DOHH2 (cell line): ENCODE measurements at regions not wholly inside any gene's neighbourhood (a gene's known extent, or its start where the extent isn't known, plus 50 kb on each side); places are given as distances from the start of the nearest gene placed in this dataset.

Experiments used
- H3F3A ChIP-seq: fragments of 200-600 bp; sonication (generic), shearing (Covaris generic); 2 replicates; pipeline ENCODE4 v1.6.0; 2016; ENCODE audit warnings: antibody characterized with exemption, mild to moderate bottlenecking; ENCODE audit not compliant: control insufficient read depth, insufficient read depth
- H3K27ac ChIP-seq: fragments of 200-600 bp; sonication (generic); 2 replicates; pipeline ENCODE4 v1.5.1; 2014; ENCODE audit warnings: low read depth, mild to moderate bottlenecking, low read length, moderate library complexity
- H3K27me3 ChIP-seq: fragments of 200-600 bp; sonication (generic); 2 replicates; pipeline ENCODE4 v1.6.1; 2014; ENCODE audit warnings: mild to moderate bottlenecking, low read length, mixed read lengths; ENCODE audit not compliant: control insufficient read depth
- H3K36me3 ChIP-seq: fragments of 200-600 bp; sonication (generic); 2 replicates; pipeline ENCODE4 v1.6.1; 2014; ENCODE audit warnings: mild to moderate bottlenecking, low read length, moderate library complexity, mixed read lengths; ENCODE audit not compliant: control insufficient read depth
- H3K4me1 ChIP-seq: fragments of 200-600 bp; sonication (generic); 2 replicates; pipeline ENCODE4 v1.6.1; 2014; ENCODE audit warnings: mild to moderate bottlenecking, low read length, mixed read lengths; ENCODE audit not compliant: control insufficient read depth
- H3K4me2 ChIP-seq: fragments of 200-600 bp; sonication (generic); 2 replicates; pipeline ENCODE4 v1.6.0; 2014; ENCODE audit warnings: mild to moderate bottlenecking, low read length, moderate library complexity
- H3K4me3 ChIP-seq: fragments of 200-600 bp; sonication (generic); 2 replicates; pipeline ENCODE4 v1.5.1; 2014; ENCODE audit warnings: mild to moderate bottlenecking, low read length, mixed read lengths
- H3K79me2 ChIP-seq: fragments of 200-600 bp; sonication (generic); 2 replicates; pipeline ENCODE4 v1.6.1; 2014; ENCODE audit warnings: mild to moderate bottlenecking, low read length, mixed read lengths; ENCODE audit not compliant: control insufficient read depth
- H3K9me2 ChIP-seq: fragments of 200-600 bp; sonication (generic); replicated peaks from 2 replicates; pipeline ENCODE4 v1.6.1; 2014; ENCODE audit warnings: mild to moderate bottlenecking, low read length, mixed read lengths; ENCODE audit not compliant: control insufficient read depth
- H3K9me3 ChIP-seq: fragments of 200-600 bp; sonication (generic); 2 replicates; pipeline ENCODE4 v1.6.1; 2014; ENCODE audit warnings: antibody characterized with exemption, low read length, mixed read lengths; ENCODE audit not compliant: control insufficient read depth, insufficient read depth
- H4K20me1 ChIP-seq: fragments of 200-600 bp; sonication (generic); 2 replicates; pipeline ENCODE4 v1.6.0; 2014; ENCODE audit warnings: low read depth, mild to moderate bottlenecking, antibody characterized with exemption, low read length, moderate library complexity; ENCODE audit not compliant: control insufficient read depth, insufficient read depth
- CTCF ChIP-seq: fragments of 200-600 bp; sonication (generic); IDR thresholded peaks from one replicate; pipeline ENCODE4 v1.5.1; 2014; ENCODE audit warnings: antibody characterized with exemption, mild to moderate bottlenecking, low read depth, low read length; ENCODE audit not compliant: poor library complexity, severe bottlenecking
- EZH2phosphoT487 ChIP-seq: fragments of 200-600 bp; sonication (generic); IDR thresholded peaks from 2 replicates; pipeline ENCODE4 v1.6.1; 2017; ENCODE audit warnings: borderline replicate concordance, mild to moderate bottlenecking, antibody characterized with exemption, low read length, moderate library complexity, mixed read lengths

GRCh38 chr7:106548491-106548890, 112.5 kb downstream of the CCDC71L start:
- H3K4me1 ChIP-seq: peaks cover 20% of the 10 kb centered on the region
- no peak overlapping the region for H3K27ac ChIP-seq
- TF ChIP-seq EZH2phosphoT487 (no peak), CTCF (no peak)
- H3K9me3 ChIP-seq: no peaks in the 10 kb centered on the region
- H3K36me3 ChIP-seq: no peaks in the 10 kb centered on the region
- H3K9me2 ChIP-seq: no peaks in the 10 kb centered on the region
- no peaks in the 10 kb centered on the region for H3K79me2 ChIP-seq
- 0 out of 2 replicates have a peak, but pooled peaks cover 5% of the 10 kb centered on the region for H3F3A ChIP-seq
- H4K20me1 ChIP-seq: no peaks in the 10 kb centered on the region
- no peak overlapping the region for H3K4me2 ChIP-seq
- no peak overlapping the region for H3K4me3 ChIP-seq
- H3K27me3 ChIP-seq: no peaks in the 10 kb centered on the region

- H3K4me2 ChIP-seq: no peak overlapping the region
- no peaks in the 10 kb centered on the region for H4K20me1 ChIP-seq
Measured at GRCh38 chr7:106545275-106545674, 115.7 kb downstream of the CCDC71L start.

GRCh38 chr7:106543221-106543757, 117.7 kb downstream of the CCDC71L start:
- Histone ChIP-seq H4K20me1 (no peaks in the 10 kb centered on the region), H3K4me1 (0 out of 2 replicates have a peak, but pooled peaks cover 3% of the 10 kb centered on the region), H3K79me2 (no peaks in the 10 kb centered on the region), H3K4me2 (no peak overlapping the region), H3K4me3 (no peak overlapping the region), H3K36me3 (no peaks in the 10 kb centered on the region), H3K9me3 (no peaks in the 10 kb centered on the region), H3K27me3 (peaks cover 8% of the 10 kb centered on the region), H3K9me2 (no peaks in the 10 kb centered on the region), H3K27ac (no peak overlapping the region), H3F3A (no peaks in the 10 kb centered on the region)
- TF ChIP-seq EZH2phosphoT487: no peak
- TF ChIP-seq CTCF: no peak

More at GRCh38 chr7:106545275-106545674, 115.7 kb downstream of the CCDC71L start:
- Histone ChIP-seq H3K36me3 (no peaks in the 10 kb centered on the region), H3K27ac (no peak overlapping the region), H3K4me1 (0 out of 2 replicates have a peak, but pooled peaks cover 3% of the 10 kb centered on the region), H3K27me3 (peaks cover 3% of the 10 kb centered on the region; the same call in 1 of the 2 replicates), H3K9me3 (no peaks in the 10 kb centered on the region), H3K79me2 (no peaks in the 10 kb centered on the region), H3K4me3 (no peak overlapping the region), H3K9me2 (no peaks in the 10 kb centered on the region), H3F3A (no peaks in the 10 kb centered on the region)
- TF ChIP-seq CTCF: no peak
- TF ChIP-seq EZH2phosphoT487: no peak
